Mesenchymal stem cell (in vitro differentiated cells and primary cell): ENCODE measurements at regions not wholly inside any gene's neighbourhood (a gene's known extent, or its start where the extent isn't known, plus 50 kb on each side); places are given as distances from the start of the nearest gene placed in this dataset.
"Not testable (repeated sequence)": the region's sequence is repeated elsewhere in the genome, so short reads cannot be mapped to it uniquely, and the experiment has no call there.

Experiments
- DNase-seq: peaks from one replicate; pipeline ENCODE4 v3.0.0-alpha.2; 2013
- H2AFZ ChIP-seq: one replicate; pipeline ENCODE4 v1.6.1; 2013; ENCODE audit warnings: low read depth, mild to moderate bottlenecking, control low read depth, inconsistent platforms, low read length, moderate library complexity
- H2AK5ac ChIP-seq: 2 replicates; pipeline ENCODE4 v1.6.1; 2013; ENCODE audit warnings: low read length, moderate library complexity, mild to moderate bottlenecking, inconsistent platforms; ENCODE audit not compliant: severe bottlenecking
- H2BK120ac ChIP-seq: one replicate; pipeline ENCODE4 v1.6.1; 2013; ENCODE audit warnings: low read depth, mild to moderate bottlenecking, inconsistent platforms, low read length, moderate library complexity
- H2BK12ac ChIP-seq, 2 experiments: one replicate each; pipeline ENCODE4 v1.6.1; 2013; ENCODE audit warnings: inconsistent platforms in 2 of 2, low read length in 2 of 2, mild to moderate bottlenecking in 2 of 2, moderate library complexity in 2 of 2, control low read depth in 1 of 2
- H2BK15ac ChIP-seq: one replicate; pipeline ENCODE4 v1.6.1; 2013; ENCODE audit warnings: mild to moderate bottlenecking, low read depth, inconsistent platforms; ENCODE audit not compliant: poor library complexity, severe bottlenecking
- H2BK5ac ChIP-seq: 2 replicates; pipeline ENCODE4 v1.6.1; 2013; ENCODE audit warnings: low read depth, mild to moderate bottlenecking, low read length, control low read depth, inconsistent platforms; ENCODE audit not compliant: poor library complexity, severe bottlenecking
- H3K14ac ChIP-seq, 2 experiments: one replicate each; pipeline ENCODE4 v1.6.1; 2013; ENCODE audit warnings: inconsistent platforms in 2 of 2, low read length in 2 of 2, control low read depth in 1 of 2, mild to moderate bottlenecking in 1 of 2, moderate library complexity in 1 of 2
- H3K18ac ChIP-seq, 2 experiments: one replicate each; pipeline ENCODE4 v1.6.1; 2013; ENCODE audit warnings: inconsistent platforms in 2 of 2, low read length in 2 of 2, control low read depth in 1 of 2, low read depth in 1 of 2, mild to moderate bottlenecking in 1 of 2
- H3K23ac ChIP-seq, 2 experiments: one replicate each; pipeline ENCODE4 v1.6.1; 2013; ENCODE audit warnings: inconsistent platforms in 2 of 2, low read length in 2 of 2, mild to moderate bottlenecking in 2 of 2, moderate library complexity in 2 of 2, control low read depth in 1 of 2
- H3K27ac ChIP-seq: 2 replicates; pipeline ENCODE4 v1.5.1; 2013; ENCODE audit warnings: mild to moderate bottlenecking, moderate library complexity, low read length, control low read depth, inconsistent platforms; ENCODE audit not compliant: poor library complexity, severe bottlenecking
- H3K27me3 ChIP-seq, 2 experiments: 2 replicates each; pipeline versions ENCODE4 v1.6.1 to v1.7.0; 2013; ENCODE audit warnings: low read length in 2 of 2, mild to moderate bottlenecking in 2 of 2, moderate library complexity in 2 of 2, control low read depth in 1 of 2, inconsistent platforms in 1 of 2; ENCODE audit not compliant: control insufficient read depth in 1 of 2, insufficient read depth in 1 of 2
- H3K36me3 ChIP-seq, 2 experiments: 2 replicates each; pipeline versions ENCODE4 v1.6.1 to v1.7.0; 2013; ENCODE audit warnings: low read length in 2 of 2, control low read depth in 1 of 2, inconsistent platforms in 1 of 2, low read depth in 1 of 2, mild to moderate bottlenecking in 1 of 2; ENCODE audit not compliant: insufficient read depth in 2 of 2, control insufficient read depth in 1 of 2
- H3K4ac ChIP-seq, 2 experiments: one replicate each; pipeline ENCODE4 v1.6.1; 2013; ENCODE audit warnings: inconsistent platforms in 2 of 2, low read length in 2 of 2, mild to moderate bottlenecking in 2 of 2, moderate library complexity in 2 of 2, control low read depth in 1 of 2, low read depth in 1 of 2
- H3K4me1 ChIP-seq: 2 replicates; pipeline ENCODE4 v1.6.1; 2013; ENCODE audit warnings: low read depth, low read length, control low read depth; ENCODE audit not compliant: control insufficient read depth, insufficient read depth
- H3K4me2 ChIP-seq: 2 replicates; pipeline ENCODE4 v1.6.1; 2013; ENCODE audit warnings: low read length, mild to moderate bottlenecking, inconsistent platforms; ENCODE audit not compliant: poor library complexity, severe bottlenecking
- H3K4me3 ChIP-seq, 2 experiments: 2 replicates each; pipeline versions ENCODE4 v1.5.1 to v1.7.0; 2013; ENCODE audit warnings: low read length in 2 of 2, mild to moderate bottlenecking in 2 of 2, control low read depth in 1 of 2, low read depth in 1 of 2; ENCODE audit not compliant: insufficient read depth in 1 of 2
- H3K79me1 ChIP-seq: replicated peaks from 2 replicates; pipeline ENCODE4 v1.6.1; 2013; ENCODE audit warnings: mild to moderate bottlenecking, control low read depth, low read length, inconsistent platforms; ENCODE audit not compliant: poor library complexity, severe bottlenecking
- H3K9ac ChIP-seq: 2 replicates; pipeline ENCODE4 v1.7.0; 2013; ENCODE audit warnings: mild to moderate bottlenecking, low read length, moderate library complexity
- H3K9me3 ChIP-seq: 2 replicates; pipeline ENCODE4 v1.7.0; 2013; ENCODE audit warnings: mild to moderate bottlenecking, low read length; ENCODE audit not compliant: control insufficient read depth
- H4K8ac ChIP-seq: one replicate; pipeline ENCODE4 v1.6.1; 2013; ENCODE audit warnings: inconsistent platforms, mild to moderate bottlenecking, low read length, moderate library complexity
- H4K91ac ChIP-seq: one replicate; pipeline ENCODE4 v1.6.1; 2013; ENCODE audit warnings: mild to moderate bottlenecking, low read length, inconsistent platforms
- WGBS: methylation state at CpG from one replicate; pipeline ENCODE4 v1.1.7; 2013; ENCODE audit warnings: mixed read lengths; 5-methylcytosine and 5-hydroxymethylcytosine counted together

GRCh38 chr4:62448911-62449310 lies 1248.8 kb downstream of the ADGRL3 start:
- 82% methylated on average over 1 of the region's 2 CpGs for WGBS
- DNase-seq: no peak
- Histone ChIP-seq H3K9ac (no peak overlapping the region), H3K18ac (no peak overlapping the region), H3K79me1 (no peaks in the 10 kb centered on the region), H2AFZ (no peak overlapping the region), H2BK15ac (no peak overlapping the region), H2AK5ac (no peak overlapping the region), H3K23ac (no peak overlapping the region), H4K91ac (no peak overlapping the region), H3K9me3 (peaks cover 12% of the 10 kb centered on the region), H3K27me3 (no peaks in the 10 kb centered on the region), H3K14ac (no peak overlapping the region), H3K27ac (no peak overlapping the region), H3K36me3 (no peaks in the 10 kb centered on the region), H3K4me2 (no peak overlapping the region), H3K4ac (no peak overlapping the region), H3K4me3 (no peak overlapping the region), H2BK120ac (no peak overlapping the region), H3K4me1 (no peaks in the 10 kb centered on the region), H2BK5ac (no peak overlapping the region), H4K8ac (no peak overlapping the region), H2BK12ac (no peak overlapping the region)

GRCh38 chr4:62439051-62439450 lies 1238.9 kb downstream of the ADGRL3 start:
- no peak for DNase-seq
- 46% methylated on average over 2 of the region's 3 CpGs for whole genome bisulfite sequencing
- no peaks in the 10 kb centered on the region for H3K27me3 ChIP-seq
- H2AFZ ChIP-seq: no peak overlapping the region
- no peak overlapping the region for H2BK5ac ChIP-seq
- H3K18ac ChIP-seq: no peak overlapping the region
- no peak overlapping the region for H3K4ac ChIP-seq
- H2BK12ac ChIP-seq: no peak overlapping the region
- H2BK120ac ChIP-seq: no peak overlapping the region
- no peak overlapping the region for H3K4me3 ChIP-seq
- no peaks in the 10 kb centered on the region for H3K79me1 ChIP-seq
- H3K23ac ChIP-seq: no peak overlapping the region
- no peak overlapping the region for H3K27ac ChIP-seq
- H2AK5ac ChIP-seq: no peak overlapping the region
- no peak overlapping the region for H3K9ac ChIP-seq
- H3K9me3 ChIP-seq: peaks cover 20% of the 10 kb centered on the region
- no peak overlapping the region for H4K8ac ChIP-seq
- H3K36me3 ChIP-seq: no peaks in the 10 kb centered on the region
- no peak overlapping the region for H2BK15ac ChIP-seq
- no peaks in the 10 kb centered on the region for H3K4me1 ChIP-seq
- no peak overlapping the region for H4K91ac ChIP-seq
- no peak overlapping the region for H3K4me2 ChIP-seq
- no peak overlapping the region for H3K14ac ChIP-seq

GRCh38 chr4:62434921-62435320 lies 1234.8 kb downstream of the ADGRL3 start:
- no peaks in the 10 kb centered on the region for H3K27me3 ChIP-seq

GRCh38 chr4:62431513-62432231 lies 1231.5 kb downstream of the ADGRL3 start:
- not testable (repeated sequence) for H2BK5ac ChIP-seq, H3K4me3 ChIP-seq, H2BK15ac ChIP-seq, H2BK12ac ChIP-seq, H4K91ac ChIP-seq, H3K4ac ChIP-seq, H3K27me3 ChIP-seq, H3K79me1 ChIP-seq, H2AK5ac ChIP-seq, H2BK120ac ChIP-seq, H3K4me1 ChIP-seq, H3K23ac ChIP-seq, DNase-seq, H3K14ac ChIP-seq, H4K8ac ChIP-seq, H3K4me2 ChIP-seq, H3K9ac ChIP-seq, H3K18ac ChIP-seq, H3K36me3 ChIP-seq, H3K9me3 ChIP-seq, H3K27ac ChIP-seq, H2AFZ ChIP-seq
- WGBS: 86% methylated on average over 8 of the region's 8 CpGs

More at GRCh38 chr4:62434921-62435320, 1234.8 kb downstream of the ADGRL3 start:
- no peak overlapping the region for H2BK120ac ChIP-seq
- no peak overlapping the region for H2AK5ac ChIP-seq
- H3K36me3 ChIP-seq: no peaks in the 10 kb centered on the region
- no peak overlapping the region for H3K18ac ChIP-seq
- H4K91ac ChIP-seq: no peak overlapping the region
- no peak overlapping the region for H2BK15ac ChIP-seq
- H3K79me1 ChIP-seq: no peaks in the 10 kb centered on the region
- no peak overlapping the region for H3K4me3 ChIP-seq
- no peak overlapping the region for H4K8ac ChIP-seq
- no peak overlapping the region for H3K4ac ChIP-seq
- H2AFZ ChIP-seq: no peak overlapping the region
- H3K23ac ChIP-seq: no peak overlapping the region
- H3K14ac ChIP-seq: no peak overlapping the region
- H3K9ac ChIP-seq: no peak overlapping the region
- no peak overlapping the region for H2BK5ac ChIP-seq
- H3K27ac ChIP-seq: no peak overlapping the region
- no peak overlapping the region for H2BK12ac ChIP-seq
- peaks cover 14% of the 10 kb centered on the region for H3K9me3 ChIP-seq
- no peak for DNase-seq
- no peaks in the 10 kb centered on the region for H3K4me1 ChIP-seq
- no peak overlapping the region for H3K4me2 ChIP-seq
